Neural cell (in vitro differentiated cells): ENCODE measurements at regions not wholly inside any gene's neighbourhood (a gene's known extent, or its start where the extent isn't known, plus 50 kb on each side); places are given as distances from the start of the nearest gene placed in this dataset.

Experiments
- H2AFZ ChIP-seq: fragments of 200-600, 300-800 bp; sonication (generic), shearing (Covaris generic); 2 replicates; pipeline ENCODE4 v1.6.0; 2014; ENCODE audit warnings: low read depth, mild to moderate bottlenecking, antibody characterized with exemption, low read length, moderate library complexity
- H3F3A ChIP-seq: fragments of 200-600 bp; shearing (Covaris generic); 2 replicates; pipeline ENCODE4 v1.6.1; 2016; ENCODE audit warnings: mild to moderate bottlenecking, moderate library complexity, mixed read lengths, antibody characterized with exemption, low read length; ENCODE audit not compliant: insufficient read depth, poor library complexity, severe bottlenecking
- H3K27ac ChIP-seq: fragments of 200-600, 300-800 bp; sonication (generic), shearing (Covaris generic); 2 replicates; pipeline ENCODE4 v1.5.1; 2014; ENCODE audit warnings: mild to moderate bottlenecking, low read length, moderate library complexity
- H3K27me3 ChIP-seq: fragments of 300-800, 200-600 bp; sonication (generic), shearing (Covaris generic); 2 replicates; pipeline ENCODE4 v1.6.0; 2014; ENCODE audit warnings: mild to moderate bottlenecking, low read depth, low read length, moderate library complexity; ENCODE audit not compliant: insufficient read depth
- H3K36me3 ChIP-seq: fragments of 300-800, 200-600 bp; sonication (generic), shearing (Covaris generic); 2 replicates; pipeline ENCODE4 v1.5.1; 2014; ENCODE audit warnings: mild to moderate bottlenecking, antibody characterized with exemption, low read length, moderate library complexity; ENCODE audit not compliant: insufficient read depth
- H3K4me2 ChIP-seq: fragments of 300-800, 200-600 bp; sonication (generic), shearing (Covaris generic); 2 replicates; pipeline ENCODE4 v1.6.0; 2014; ENCODE audit warnings: mild to moderate bottlenecking, low read length
- H3K4me3 ChIP-seq: fragments of 300-800, 200-600 bp; sonication (generic), shearing (Covaris generic); 2 replicates; pipeline ENCODE4 v1.5.1; 2014; ENCODE audit warnings: mild to moderate bottlenecking, low read length, moderate library complexity
- H3K79me2 ChIP-seq: fragments of 200-600 bp; shearing (Covaris generic); replicated peaks from 2 replicates; pipeline ENCODE4 v1.6.0; 2014; ENCODE audit warnings: mild to moderate bottlenecking, low read length, moderate library complexity; ENCODE audit not compliant: insufficient read depth
- H3K9ac ChIP-seq: fragments of 300-800, 200-600 bp; sonication (generic), shearing (Covaris generic); 2 replicates; pipeline ENCODE4 v1.6.1; 2016; ENCODE audit warnings: mild to moderate bottlenecking, low read length, mixed read lengths
- H3K9me2 ChIP-seq: fragments of 200-600 bp; shearing (Covaris generic); 2 replicates; pipeline ENCODE4 v1.6.1; 2016; ENCODE audit warnings: mild to moderate bottlenecking, low read length, mixed read lengths; ENCODE audit not compliant: insufficient read depth
- H3K9me3 ChIP-seq: fragments of 200-600, 300-800 bp; sonication (generic), shearing (Covaris generic); 2 replicates; pipeline ENCODE4 v1.6.1; 2016; ENCODE audit warnings: mild to moderate bottlenecking, mixed run types, low read length, moderate library complexity, mixed read lengths
- H4K20me1 ChIP-seq: fragments of 200-600 bp; shearing (Covaris generic); 2 replicates; pipeline ENCODE4 v1.6.1; 2016; ENCODE audit warnings: mild to moderate bottlenecking, mixed run types; ENCODE audit not compliant: insufficient read depth
- EP300 ChIP-seq: fragments of 450-650 bp; conservative IDR thresholded peaks from 2 replicates; pipeline ENCODE4 v1.6.1; 2014; ENCODE audit warnings: antibody characterized with exemption, mild to moderate bottlenecking, moderate library complexity; ENCODE audit not compliant: poor library complexity, severe bottlenecking
- EZH2 ChIP-seq: fragments of 200-600, 300-800 bp; shearing (Covaris generic), sonication (generic); IDR thresholded peaks from 2 replicates; pipeline ENCODE4 v1.6.1; 2014; ENCODE audit warnings: antibody characterized with exemption, low read length, borderline replicate concordance, mild to moderate bottlenecking; ENCODE audit not compliant: insufficient read depth, poor library complexity, severe bottlenecking
- MXI1 ChIP-seq: fragments of 450-650 bp; conservative IDR thresholded peaks from 2 replicates; pipeline ENCODE4 v1.6.1; 2014; ENCODE audit warnings: antibody characterized with exemption, mild to moderate bottlenecking; ENCODE audit not compliant: poor library complexity, severe bottlenecking
- POLR2AphosphoS5 ChIP-seq: IDR thresholded peaks from 2 replicates; pipeline ENCODE4 v1.6.1; 2012
- RAD21 ChIP-seq: fragments of 450-650 bp; conservative IDR thresholded peaks from 2 replicates; pipeline ENCODE4 v1.6.1; 2014; ENCODE audit warnings: antibody characterized with exemption, mild to moderate bottlenecking, moderate library complexity
- SMC3 ChIP-seq: fragments of 450-650 bp; conservative IDR thresholded peaks from 2 replicates; pipeline ENCODE4 v1.6.1; 2014; ENCODE audit warnings: antibody characterized with exemption, mild to moderate bottlenecking, moderate library complexity; ENCODE audit not compliant: poor library complexity
- TAF1 ChIP-seq: IDR thresholded peaks from 2 replicates; pipeline ENCODE4 v1.6.1; 2012; ENCODE audit warnings: low read depth
- TF ChIP-seq, protein P1 (sequence below): IDR thresholded peaks from 2 replicates; pipeline ENCODE4 v1.6.1; 2012; ENCODE audit warnings: borderline replicate concordance
- TF ChIP-seq, protein P2 (sequence below): fragments of 450-650 bp; IDR thresholded peaks from 2 replicates; pipeline ENCODE4 v1.5.1; 2014; ENCODE audit warnings: antibody characterized with exemption, mild to moderate bottlenecking, moderate library complexity; ENCODE audit not compliant: poor library complexity, severe bottlenecking

DNA sequence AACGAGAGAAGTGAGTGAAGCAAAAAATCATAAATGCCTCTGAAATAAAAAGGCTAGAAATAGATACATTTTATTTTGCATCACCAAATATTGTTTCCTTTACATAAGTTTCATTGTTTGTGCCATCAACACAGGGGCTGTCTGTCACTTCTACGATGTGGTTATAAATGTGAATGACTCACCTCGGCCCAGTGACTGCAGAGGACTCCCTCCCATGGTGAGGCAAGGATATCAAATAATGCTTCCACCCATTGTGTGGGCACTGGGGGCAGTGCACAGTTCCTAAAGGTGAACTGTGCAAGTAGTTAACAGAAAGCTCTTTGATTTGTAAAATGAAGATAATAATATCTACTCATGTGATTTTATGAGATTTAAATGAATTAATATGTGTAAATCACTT lies 230.3 kb upstream of the NEIL3 start:
- no peak overlapping the region for H3K27ac ChIP-seq
- no peaks in the 10 kb centered on the region for H3K9me2 ChIP-seq
- no peak overlapping the region for H3K9ac ChIP-seq
- no peaks in the 10 kb centered on the region for H3K27me3 ChIP-seq
- no peaks in the 10 kb centered on the region for H3F3A ChIP-seq
- no peak overlapping the region for H3K4me3 ChIP-seq
- H3K36me3 ChIP-seq = no peaks in the 10 kb centered on the region
- no peak for TF ChIP-seq POLR2AphosphoS5
- TF ChIP-seq EP300 = no peak
- no peak for TF ChIP-seq MXI1
- TF ChIP-seq TAF1 = no peak
- H3K9me3 ChIP-seq = no peaks in the 10 kb centered on the region
- no peak overlapping the region for H3K4me2 ChIP-seq
- H2AFZ ChIP-seq = no peak overlapping the region
- H4K20me1 ChIP-seq = no peaks in the 10 kb centered on the region
- H3K79me2 ChIP-seq = no peaks in the 10 kb centered on the region

DNA sequence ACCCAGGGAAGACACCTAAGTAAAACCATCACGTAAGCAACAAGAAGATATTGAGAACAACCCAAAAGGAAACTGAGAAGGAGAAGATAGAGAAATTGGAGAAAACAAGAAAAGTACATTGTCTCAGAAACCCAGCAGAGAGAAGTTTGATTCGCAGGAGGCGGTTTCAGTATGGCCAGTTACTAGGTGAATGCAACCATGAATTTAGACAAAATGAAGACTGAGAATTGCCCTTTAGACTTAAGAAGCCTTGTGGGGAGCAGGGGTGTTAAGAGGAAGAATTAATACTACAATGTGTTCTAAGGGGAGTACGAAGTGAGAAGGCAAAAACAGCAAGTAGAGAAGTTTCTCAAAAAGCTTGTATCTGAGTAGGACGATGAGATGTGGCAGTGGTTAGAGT lies 229.3 kb upstream of the NEIL3 start:
- Histone ChIP-seq H3K79me2 (no peaks in the 10 kb centered on the region), H3K9me2 (no peaks in the 10 kb centered on the region), H3K27me3 (no peaks in the 10 kb centered on the region), H3K9me3 (no peaks in the 10 kb centered on the region), H2AFZ (no peak overlapping the region), H3F3A (no peaks in the 10 kb centered on the region), H3K4me3 (no peak overlapping the region), H3K36me3 (no peaks in the 10 kb centered on the region), H3K4me2 (no peak overlapping the region), H4K20me1 (no peaks in the 10 kb centered on the region), H3K9ac (no peak overlapping the region), H3K27ac (no peak overlapping the region)
- no peak for TF ChIP-seq POLR2AphosphoS5
- TF ChIP-seq, protein P1, sequence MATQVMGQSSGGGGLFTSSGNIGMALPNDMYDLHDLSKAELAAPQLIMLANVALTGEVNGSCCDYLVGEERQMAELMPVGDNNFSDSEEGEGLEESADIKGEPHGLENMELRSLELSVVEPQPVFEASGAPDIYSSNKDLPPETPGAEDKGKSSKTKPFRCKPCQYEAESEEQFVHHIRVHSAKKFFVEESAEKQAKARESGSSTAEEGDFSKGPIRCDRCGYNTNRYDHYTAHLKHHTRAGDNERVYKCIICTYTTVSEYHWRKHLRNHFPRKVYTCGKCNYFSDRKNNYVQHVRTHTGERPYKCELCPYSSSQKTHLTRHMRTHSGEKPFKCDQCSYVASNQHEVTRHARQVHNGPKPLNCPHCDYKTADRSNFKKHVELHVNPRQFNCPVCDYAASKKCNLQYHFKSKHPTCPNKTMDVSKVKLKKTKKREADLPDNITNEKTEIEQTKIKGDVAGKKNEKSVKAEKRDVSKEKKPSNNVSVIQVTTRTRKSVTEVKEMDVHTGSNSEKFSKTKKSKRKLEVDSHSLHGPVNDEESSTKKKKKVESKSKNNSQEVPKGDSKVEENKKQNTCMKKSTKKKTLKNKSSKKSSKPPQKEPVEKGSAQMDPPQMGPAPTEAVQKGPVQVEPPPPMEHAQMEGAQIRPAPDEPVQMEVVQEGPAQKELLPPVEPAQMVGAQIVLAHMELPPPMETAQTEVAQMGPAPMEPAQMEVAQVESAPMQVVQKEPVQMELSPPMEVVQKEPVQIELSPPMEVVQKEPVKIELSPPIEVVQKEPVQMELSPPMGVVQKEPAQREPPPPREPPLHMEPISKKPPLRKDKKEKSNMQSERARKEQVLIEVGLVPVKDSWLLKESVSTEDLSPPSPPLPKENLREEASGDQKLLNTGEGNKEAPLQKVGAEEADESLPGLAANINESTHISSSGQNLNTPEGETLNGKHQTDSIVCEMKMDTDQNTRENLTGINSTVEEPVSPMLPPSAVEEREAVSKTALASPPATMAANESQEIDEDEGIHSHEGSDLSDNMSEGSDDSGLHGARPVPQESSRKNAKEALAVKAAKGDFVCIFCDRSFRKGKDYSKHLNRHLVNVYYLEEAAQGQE = no peak
- no peak for TF ChIP-seq MXI1
- no peak for TF ChIP-seq RAD21
- TF ChIP-seq TAF1 = no peak
- TF ChIP-seq, protein P2, sequence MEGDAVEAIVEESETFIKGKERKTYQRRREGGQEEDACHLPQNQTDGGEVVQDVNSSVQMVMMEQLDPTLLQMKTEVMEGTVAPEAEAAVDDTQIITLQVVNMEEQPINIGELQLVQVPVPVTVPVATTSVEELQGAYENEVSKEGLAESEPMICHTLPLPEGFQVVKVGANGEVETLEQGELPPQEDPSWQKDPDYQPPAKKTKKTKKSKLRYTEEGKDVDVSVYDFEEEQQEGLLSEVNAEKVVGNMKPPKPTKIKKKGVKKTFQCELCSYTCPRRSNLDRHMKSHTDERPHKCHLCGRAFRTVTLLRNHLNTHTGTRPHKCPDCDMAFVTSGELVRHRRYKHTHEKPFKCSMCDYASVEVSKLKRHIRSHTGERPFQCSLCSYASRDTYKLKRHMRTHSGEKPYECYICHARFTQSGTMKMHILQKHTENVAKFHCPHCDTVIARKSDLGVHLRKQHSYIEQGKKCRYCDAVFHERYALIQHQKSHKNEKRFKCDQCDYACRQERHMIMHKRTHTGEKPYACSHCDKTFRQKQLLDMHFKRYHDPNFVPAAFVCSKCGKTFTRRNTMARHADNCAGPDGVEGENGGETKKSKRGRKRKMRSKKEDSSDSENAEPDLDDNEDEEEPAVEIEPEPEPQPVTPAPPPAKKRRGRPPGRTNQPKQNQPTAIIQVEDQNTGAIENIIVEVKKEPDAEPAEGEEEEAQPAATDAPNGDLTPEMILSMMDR = no peak
- no peak for TF ChIP-seq EP300
- TF ChIP-seq SMC3 = no peak
- no peak for TF ChIP-seq EZH2

DNA sequence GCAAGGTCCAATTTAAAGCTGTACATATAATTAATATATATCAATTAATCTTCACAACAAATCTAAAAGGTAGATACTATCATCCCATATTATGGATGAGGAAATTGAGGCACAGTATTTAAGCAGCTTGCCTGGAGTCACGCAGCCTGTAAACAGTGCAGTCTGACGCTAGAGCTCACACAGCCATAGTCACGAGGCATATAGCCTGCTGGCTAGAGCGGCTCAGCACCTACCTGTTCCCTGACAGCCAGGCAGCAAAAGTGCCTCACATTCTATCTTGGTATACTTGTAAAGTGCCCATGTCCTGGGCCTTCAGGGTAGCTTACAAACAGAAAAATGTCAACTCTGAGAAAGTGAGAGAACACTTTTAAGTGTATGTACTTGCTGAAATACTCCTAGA lies 222.6 kb upstream of the NEIL3 start:
- H4K20me1 ChIP-seq = no peaks in the 10 kb centered on the region
- no peak overlapping the region for H2AFZ ChIP-seq
- H3K27me3 ChIP-seq = no peaks in the 10 kb centered on the region
- no peaks in the 10 kb centered on the region for H3F3A ChIP-seq
- no peak overlapping the region for H3K27ac ChIP-seq
- H3K4me3 ChIP-seq = no peak overlapping the region
- H3K9me3 ChIP-seq = no peaks in the 10 kb centered on the region
- H3K36me3 ChIP-seq = no peaks in the 10 kb centered on the region
- TF ChIP-seq POLR2AphosphoS5 = no peak
- TF ChIP-seq TAF1 = no peak
- TF ChIP-seq, protein P1 = no peak
- TF ChIP-seq SMC3 = no peak
- no peak for TF ChIP-seq EZH2
- no peak for TF ChIP-seq EP300
- TF ChIP-seq, protein P2 = no peak
- TF ChIP-seq RAD21 = no peak
- TF ChIP-seq MXI1 = no peak
- no peaks in the 10 kb centered on the region for H3K9me2 ChIP-seq
- H3K4me2 ChIP-seq = no peak overlapping the region
- no peaks in the 10 kb centered on the region for H3K79me2 ChIP-seq
- no peak overlapping the region for H3K9ac ChIP-seq
